Activated T-cell treated with anti-CD3 and anti-CD28 coated beads, Interleukin-2, amount 50 U/mL, for 24 hours (primary cell): ENCODE measurements at regions not wholly inside any gene's neighbourhood (a gene's known extent, or its start where the extent isn't known, plus 50 kb on each side); places are given as distances from the start of the nearest gene placed in this dataset.

Source experiments
- DNase-seq: peaks from one replicate; pipeline ENCODE4 v3.0.0-alpha.2; 2020
- H3K27ac Mint-ChIP-seq: 2 replicates; pipeline ENCODE4 v1.8.0; 2020; ENCODE audit warnings: mild to moderate bottlenecking, mixed read lengths
- H3K27me3 Mint-ChIP-seq: 2 replicates; pipeline ENCODE4 v1.8.0; 2020; ENCODE audit warnings: mixed read lengths
- H3K36me3 Mint-ChIP-seq: 2 replicates; pipeline ENCODE4 v1.8.0; 2020; ENCODE audit warnings: low read depth, mixed read lengths
- H3K4me1 Mint-ChIP-seq: 2 replicates; pipeline ENCODE4 v1.8.0; 2020; ENCODE audit warnings: low read depth, mixed read lengths
- H3K4me3 Mint-ChIP-seq: 2 replicates; pipeline ENCODE4 v1.8.0; 2020; ENCODE audit warnings: mild to moderate bottlenecking, moderate library complexity, mixed read lengths
- H3K9me3 Mint-ChIP-seq: 2 replicates; pipeline ENCODE4 v1.8.0; 2020; ENCODE audit warnings: mixed read lengths

DNA sequence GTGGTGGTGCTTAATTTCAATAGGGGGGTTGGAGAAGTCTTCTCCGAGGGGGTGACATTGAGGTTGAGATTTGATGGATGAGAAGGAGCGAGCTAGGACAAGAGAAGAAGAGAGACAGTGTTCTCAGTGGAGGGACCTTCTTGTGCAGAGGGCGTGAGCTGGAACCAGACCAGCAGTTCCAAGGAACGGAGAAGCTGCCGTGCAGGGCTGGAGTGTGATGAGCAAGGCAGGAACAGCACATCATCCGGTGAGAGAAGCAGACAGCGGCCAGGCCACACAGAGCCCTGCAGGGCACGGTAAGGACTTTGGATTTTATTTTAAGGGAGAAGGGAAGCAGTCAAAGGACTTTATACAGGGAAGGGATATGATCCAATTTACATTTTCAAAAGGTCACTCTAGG is 206.9 kb downstream of the MELK start:
- no peaks in the 10 kb centered on the region for H3K4me1 Mint-ChIP-seq

GRCh38 chr9:36780186-36780585 is 207.5 kb downstream of the MELK start:
- H3K27me3 Mint-ChIP-seq: peaks cover 63% of the 10 kb centered on the region

More for the DNA sequence above, 206.9 kb downstream of the MELK start:
- H3K36me3 Mint-ChIP-seq: no peaks in the 10 kb centered on the region
- H3K4me3 Mint-ChIP-seq: no peak overlapping the region
- H3K27ac Mint-ChIP-seq: no peak overlapping the region
- H3K27me3 Mint-ChIP-seq: peaks cover 62% of the 10 kb centered on the region
- H3K9me3 Mint-ChIP-seq: peaks cover 2% of the 10 kb centered on the region
- no peak for DNase-seq

GRCh38 chr9:36781533-36781932 is 208.8 kb downstream of the MELK start:
- no peaks in the 10 kb centered on the region for H3K9me3 Mint-ChIP-seq
- no peak for DNase-seq
- no peak overlapping the region for H3K4me3 Mint-ChIP-seq
- H3K4me1 Mint-ChIP-seq: no peaks in the 10 kb centered on the region
- H3K36me3 Mint-ChIP-seq: no peaks in the 10 kb centered on the region
- H3K27me3 Mint-ChIP-seq: peaks cover 64% of the 10 kb centered on the region
- H3K27ac Mint-ChIP-seq: no peak overlapping the region

More at GRCh38 chr9:36780186-36780585, 207.5 kb downstream of the MELK start:
- Mint-ChIP-seq H3K9me3 (no peaks in the 10 kb centered on the region), H3K36me3 (no peaks in the 10 kb centered on the region), H3K4me3 (no peak overlapping the region), H3K27ac (no peak overlapping the region), H3K4me1 (no peaks in the 10 kb centered on the region)
- DNase-seq: no peak
